Activated CD8-positive, alpha-beta memory T cell treated with anti-CD3 and anti-CD28 coated beads, Interleukin-2, amount 50 U/mL, for 4 hours (primary cell): ENCODE measurements at regions not wholly inside any gene's neighbourhood (a gene's known extent, or its start where the extent isn't known, plus 50 kb on each side); places are given as distances from the start of the nearest gene placed in this dataset.
"Not testable (repeated sequence)": the region's sequence is repeated elsewhere in the genome, so short reads cannot be mapped to it uniquely, and the experiment has no call there.

ENCODE experiments used
- DNase-seq: peaks from one replicate; pipeline ENCODE4 v3.0.0-alpha.2; 2020

DNA sequence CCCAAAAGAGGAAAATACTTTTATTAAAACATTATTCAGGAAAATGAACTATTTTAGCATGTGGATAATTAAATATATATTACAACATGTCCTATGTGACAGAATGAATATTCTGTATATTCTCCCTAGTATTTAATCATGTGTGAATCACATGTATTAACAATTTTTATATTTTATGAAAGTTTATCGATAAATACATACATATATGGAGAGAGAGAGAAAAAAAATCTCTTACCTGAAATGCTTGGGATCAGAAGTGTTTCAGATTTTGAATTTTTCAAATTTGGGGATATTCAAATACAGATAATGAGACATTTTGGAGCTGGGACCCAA, 228.6 kb upstream of the RBBP8 start:
- no peak for DNase-seq

DNA sequence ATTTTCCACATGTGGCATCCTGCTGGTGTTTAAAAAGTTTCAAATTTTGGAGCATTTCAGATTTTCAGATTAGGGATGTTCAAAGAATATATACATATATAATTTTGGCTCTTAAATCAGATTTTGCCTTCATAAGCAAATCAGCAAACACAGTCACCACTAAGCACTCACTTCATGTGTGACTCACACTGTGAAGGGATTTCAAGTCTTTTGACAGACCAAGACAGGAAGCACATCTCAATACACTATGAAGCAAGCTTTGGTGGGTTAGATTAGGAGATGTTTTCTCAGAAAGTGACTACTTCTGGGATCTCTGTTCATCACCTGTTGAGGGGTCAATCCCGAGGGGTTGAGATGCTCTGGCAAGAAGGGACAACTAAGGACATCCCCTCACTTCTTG, 227.8 kb upstream of the RBBP8 start:
- no peak for DNase-seq

- DNase-seq = not testable (repeated sequence)
These were observed 227.1 kb upstream of the RBBP8 start for GRCh38 chr18:22706025-22706424.

- no peak for DNase-seq
These were observed 223.7 kb upstream of the RBBP8 start for GRCh38 chr18:22709288-22710060.

GRCh38 chr18:22710673-22711191, 222.4 kb upstream of the RBBP8 start:
- no peak for DNase-seq

- DNase-seq = no peak
These were observed 221.9 kb upstream of the RBBP8 start for GRCh38 chr18:22711192-22711685.

GRCh38 chr18:22713511-22713910, 219.6 kb upstream of the RBBP8 start:
- no peak for DNase-seq

- not testable (repeated sequence) for DNase-seq
These were observed 215.6 kb upstream of the RBBP8 start for GRCh38 chr18:22717536-22717935.

- no peak for DNase-seq
These were observed 209.9 kb upstream of the RBBP8 start for GRCh38 chr18:22723221-22723620.

DNA sequence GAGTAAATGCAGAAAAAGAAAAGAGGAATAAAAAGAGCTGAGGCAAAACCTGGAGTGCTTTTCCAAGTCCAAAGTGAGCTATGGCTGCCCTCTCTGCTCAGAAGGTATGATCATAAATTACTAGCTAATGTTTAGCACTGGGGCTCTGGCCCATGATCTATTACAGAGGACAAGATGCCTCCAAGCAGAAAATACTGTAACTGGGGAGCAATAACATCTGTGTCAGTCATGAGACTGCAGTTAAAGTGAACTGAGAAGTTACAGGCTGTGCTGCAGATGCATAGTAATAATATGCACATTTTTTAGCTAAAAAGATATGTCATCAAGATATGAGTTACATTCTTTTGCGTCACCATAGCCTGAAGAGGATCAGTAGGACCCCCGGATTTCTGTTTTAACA, 209.4 kb upstream of the RBBP8 start:
- no peak for DNase-seq

DNA sequence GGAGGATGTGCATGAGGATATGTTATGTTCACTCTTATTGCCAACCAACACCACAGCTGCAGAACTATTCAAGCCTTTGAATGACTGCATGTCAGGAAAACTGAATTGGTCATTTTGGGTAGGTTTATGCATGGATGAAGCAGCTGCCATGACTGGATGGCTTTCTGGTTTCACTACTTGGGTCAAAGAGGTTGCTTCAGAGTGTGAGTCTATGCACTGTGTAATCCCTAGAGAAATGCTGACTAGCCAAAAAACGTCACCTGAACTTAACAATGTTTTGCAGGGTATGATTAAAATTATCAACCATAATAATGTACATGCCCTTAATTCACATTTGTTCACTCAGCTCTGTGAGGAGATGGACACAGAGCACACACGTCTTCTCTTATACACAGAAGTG, 206.7 kb upstream of the RBBP8 start:
- DNase-seq = no peak

- no peak for DNase-seq
These were observed 205.1 kb upstream of the RBBP8 start for GRCh38 chr18:22728016-22728415.

GRCh38 chr18:22728481-22729105, 204.5 kb upstream of the RBBP8 start:
- no peak for DNase-seq

DNA sequence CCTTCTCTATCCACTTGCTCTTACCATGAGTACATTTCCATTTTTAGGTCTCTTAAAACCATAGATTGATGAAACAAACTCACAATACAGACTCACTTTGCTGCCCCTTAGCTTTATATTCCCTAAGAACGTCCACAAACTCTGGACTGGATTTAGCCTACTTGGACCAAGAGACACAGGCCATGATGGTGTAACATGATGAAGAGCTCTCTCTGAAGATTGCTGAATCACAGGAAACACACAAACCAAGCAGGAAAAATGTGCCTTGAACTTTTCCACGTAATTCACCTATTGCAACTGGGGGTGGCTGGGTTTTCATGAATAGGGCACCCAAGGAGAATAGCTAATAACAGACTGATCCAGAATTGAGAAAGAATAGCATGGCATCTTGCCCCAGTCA, 201.7 kb upstream of the RBBP8 start:
- no peak for DNase-seq

GRCh38 chr18:22734105-22734661, 198.9 kb upstream of the RBBP8 start:
- DNase-seq = no peak

DNA sequence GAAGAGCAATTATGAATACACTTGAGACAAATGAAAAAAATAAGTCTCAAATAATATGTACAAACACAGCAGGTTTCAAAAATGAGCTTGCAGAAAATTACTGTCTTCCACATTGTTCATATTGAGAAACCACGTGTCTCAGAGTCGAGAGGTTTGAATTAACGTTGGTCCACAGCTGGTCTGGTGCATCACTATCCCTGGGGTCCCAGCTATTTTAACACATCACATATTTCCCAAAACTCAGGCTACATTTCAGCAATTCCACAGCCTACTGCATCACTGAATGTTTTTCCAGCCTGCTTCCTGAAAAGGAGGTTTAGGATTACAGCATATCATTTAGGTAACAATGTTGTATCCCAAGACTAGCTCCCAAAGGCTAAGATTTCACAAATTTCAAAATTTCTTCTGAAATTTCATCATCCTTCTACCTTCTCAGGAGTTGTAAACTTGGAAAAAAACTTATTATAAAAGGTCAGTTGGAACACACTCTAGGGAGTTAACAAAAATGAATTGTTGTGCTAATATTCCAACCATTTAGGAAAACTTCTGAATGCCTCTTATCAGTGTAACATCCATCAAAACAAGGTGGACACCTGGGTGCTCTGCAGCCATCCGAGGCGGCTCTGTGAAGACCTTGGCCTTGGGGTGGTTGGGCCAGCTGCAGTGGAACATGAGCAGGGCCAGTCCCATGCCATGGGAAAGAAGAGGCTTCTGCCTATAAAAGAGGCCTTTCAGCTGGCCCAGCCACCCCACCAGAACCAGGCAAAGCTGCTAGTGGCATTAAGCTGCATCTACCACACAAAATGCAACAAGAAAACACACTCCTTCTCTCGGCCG, 198.1 kb upstream of the RBBP8 start:
- DNase-seq = no peak

- no peak for DNase-seq
These were observed 196.1 kb upstream of the RBBP8 start for GRCh38 chr18:22737054-22737453.

DNA sequence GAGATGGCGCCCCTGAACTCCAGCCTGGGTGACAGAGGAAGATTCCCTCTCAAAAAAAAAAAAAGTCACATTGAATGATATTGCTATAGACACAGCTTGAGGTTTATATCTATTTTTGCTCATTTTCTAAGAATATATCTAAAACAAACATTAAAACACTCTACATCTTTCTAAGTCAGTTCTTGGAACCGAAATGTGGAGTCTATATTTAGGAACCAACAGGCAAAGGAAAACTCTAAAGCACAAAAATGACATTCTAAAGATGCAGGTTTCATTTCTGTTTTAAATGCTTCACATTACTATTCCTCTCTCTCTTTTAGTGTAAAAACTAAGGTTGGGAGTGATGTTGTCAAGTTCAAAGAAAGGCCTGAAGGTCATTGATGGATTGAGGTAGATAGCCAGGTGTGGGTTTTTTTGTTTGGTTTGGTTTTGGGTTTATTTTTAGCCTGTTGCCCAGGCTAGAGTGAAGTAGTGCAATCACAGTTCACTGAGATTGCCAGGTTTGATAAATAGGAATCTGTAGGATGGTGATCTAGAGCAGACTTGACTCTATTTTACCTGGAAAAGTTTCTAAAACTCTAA, 194.0 kb upstream of the RBBP8 start:
- DNase-seq = no peak

DNA sequence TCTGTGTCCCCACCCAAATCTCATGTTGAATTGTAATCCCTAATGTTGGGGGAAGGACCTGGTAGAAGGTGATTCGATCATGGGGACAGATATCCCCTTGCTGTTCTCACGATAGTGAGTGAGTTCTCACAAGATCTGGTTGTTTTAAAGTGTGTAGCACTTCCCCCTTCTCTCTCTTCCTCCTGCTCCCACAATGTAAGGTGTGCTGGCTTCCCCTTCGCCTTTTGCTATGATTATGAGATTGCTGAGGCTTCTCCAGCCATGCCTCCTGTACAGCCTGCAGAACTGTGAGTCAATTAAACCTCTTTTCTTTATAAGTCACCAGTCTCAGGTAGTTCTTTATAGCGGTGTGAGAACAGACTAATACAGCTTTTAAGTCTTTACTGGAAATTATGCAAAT, 193.3 kb upstream of the RBBP8 start:
- no peak for DNase-seq

GRCh38 chr18:22741318-22741717, 191.8 kb upstream of the RBBP8 start:
- no peak for DNase-seq

GRCh38 chr18:22742409-22742808, 190.7 kb upstream of the RBBP8 start:
- no peak for DNase-seq

GRCh38 chr18:22745966-22746365, 187.2 kb upstream of the RBBP8 start:
- DNase-seq = no peak

DNA sequence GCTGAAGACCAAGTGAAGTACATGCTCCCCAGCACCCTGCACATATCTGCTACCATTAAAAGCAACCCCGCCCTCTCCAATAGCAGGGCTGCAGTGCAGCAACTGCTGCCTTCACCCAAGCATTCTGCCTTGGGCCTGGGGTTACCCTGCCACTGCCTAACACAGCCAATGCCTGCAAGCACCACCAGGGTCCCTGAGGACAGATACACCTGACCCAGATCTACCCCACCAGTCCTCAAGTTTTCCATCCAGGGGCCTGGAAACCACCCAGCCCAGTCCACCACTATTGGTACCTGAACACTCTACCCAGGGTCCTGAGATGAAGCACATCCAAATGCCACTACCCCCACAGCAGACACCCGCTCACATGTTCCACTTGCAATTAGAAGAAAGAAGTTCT, 181.1 kb upstream of the RBBP8 start:
- DNase-seq = no peak
